WERI-Rb-1 (cell line): ENCODE measurements at regions not wholly inside any gene's neighbourhood (a gene's known extent, or its start where the extent isn't known, plus 50 kb on each side); places are given as distances from the start of the nearest gene placed in this dataset.

Source experiments
- DNase-seq: peaks from one replicate; pipeline ENCODE4 v3.0.0-alpha.2; 2020
- H3K27ac ChIP-seq: fragments of 250-450 bp; sonication (Bioruptor Pico); 2 replicates; pipeline ENCODE4 v1.5.1; 2020; ENCODE audit warnings: mild to moderate bottlenecking, moderate library complexity
- H3K27me3 ChIP-seq: fragments of 250-450 bp; sonication (Bioruptor Pico); 2 replicates; pipeline ENCODE4 v1.5.1; 2021; ENCODE audit warnings: mild to moderate bottlenecking, low read depth, moderate library complexity; ENCODE audit not compliant: insufficient read depth, severe bottlenecking
- H3K36me3 ChIP-seq: fragments of 250-450 bp; sonication (Bioruptor Pico); 2 replicates; pipeline ENCODE4 v1.5.1; 2020; ENCODE audit warnings: mild to moderate bottlenecking, moderate library complexity
- H3K4me3 ChIP-seq: 2 replicates; pipeline ENCODE4 v1.5.1; 2011; ENCODE audit warnings: low read depth, mild to moderate bottlenecking, control low read depth, low read length
- H3K9me3 ChIP-seq: fragments of 250-450 bp; sonication (Bioruptor Pico); 2 replicates; pipeline ENCODE4 v1.5.1; 2021; ENCODE audit warnings: mild to moderate bottlenecking, moderate library complexity; ENCODE audit not compliant: severe bottlenecking
- CTCF ChIP-seq: IDR thresholded peaks from 2 replicates; pipeline ENCODE4 v1.5.1; 2011; ENCODE audit warnings: low read depth, mild to moderate bottlenecking, control low read depth, inconsistent platforms, low read length

GRCh38 chr11:44376423-44376822 is 66.5 kb upstream of the ALX4 start:
- Histone ChIP-seq H3K4me3 (no peak overlapping the region), H3K27ac (no peak overlapping the region), H3K27me3 (peaks cover 50% of the 10 kb centered on the region), H3K9me3 (no peaks in the 10 kb centered on the region), H3K36me3 (no peaks in the 10 kb centered on the region)
- TF ChIP-seq CTCF = no peak
- no peak for DNase-seq

GRCh38 chr11:44377121-44377520 is 67.2 kb upstream of the ALX4 start:
- Histone ChIP-seq H3K27ac (no peak overlapping the region), H3K9me3 (no peaks in the 10 kb centered on the region), H3K4me3 (no peak overlapping the region), H3K36me3 (no peaks in the 10 kb centered on the region), H3K27me3 (peaks cover 57% of the 10 kb centered on the region)
- no peak for TF ChIP-seq CTCF
- no peak for DNase-seq

- Histone ChIP-seq H3K27ac (no peak overlapping the region), H3K9me3 (no peaks in the 10 kb centered on the region), H3K27me3 (peaks cover 61% of the 10 kb centered on the region), H3K4me3 (no peak overlapping the region), H3K36me3 (no peaks in the 10 kb centered on the region)
- TF ChIP-seq CTCF = no peak
- DNase-seq = no peak
Measured at GRCh38 chr11:44377914-44378321, 68.0 kb upstream of the ALX4 start.

GRCh38 chr11:44379141-44380008 is 69.4 kb upstream of the ALX4 start:
- no peak overlapping the region for H3K27ac ChIP-seq
- peaks cover 64% of the 10 kb centered on the region for H3K27me3 ChIP-seq
- H3K9me3 ChIP-seq = no peaks in the 10 kb centered on the region
- DNase-seq = no peak
- no peak overlapping the region for H3K4me3 ChIP-seq
- no peak for TF ChIP-seq CTCF
- H3K36me3 ChIP-seq = no peaks in the 10 kb centered on the region

GRCh38 chr11:44380009-44380313 is 70.0 kb upstream of the ALX4 start:
- no peak for TF ChIP-seq CTCF
- peaks cover 62% of the 10 kb centered on the region for H3K27me3 ChIP-seq
- no peak overlapping the region for H3K27ac ChIP-seq
- no peaks in the 10 kb centered on the region for H3K36me3 ChIP-seq
- H3K4me3 ChIP-seq = no peak overlapping the region
- no peak for DNase-seq
- no peaks in the 10 kb centered on the region for H3K9me3 ChIP-seq

- Histone ChIP-seq H3K27me3 (peaks cover 65% of the 10 kb centered on the region), H3K36me3 (no peaks in the 10 kb centered on the region), H3K27ac (no peak overlapping the region), H3K4me3 (no peak overlapping the region), H3K9me3 (no peaks in the 10 kb centered on the region)
- no peak for DNase-seq
- TF ChIP-seq CTCF = no peak
Measured at GRCh38 chr11:44380820-44381219, 70.9 kb upstream of the ALX4 start.
